ENCODE measurements at regions not wholly inside any gene's neighbourhood (a gene's known extent, or its start where the extent isn't known, plus 50 kb on each side); places are given as distances from the start of the nearest gene placed in this dataset.

GRCh38 chr6:164124986-164125385 is 710.5 kb downstream of the QKI start:
- Histone ChIP-seq H3K9ac (ENCODE audit: insufficient read depth in 1 of 2, low read depth in 2 of 2, low read length in 2 of 2) (no peak overlapping the region), H3K4me2 (ENCODE audit: insufficient read depth, low read length) (no peak overlapping the region), H3K79me2 (ENCODE audit: control insufficient read depth, insufficient read depth, low read length) (no peaks in the 10 kb centered on the region), H3K4me3 (no peak overlapping the region), H3K4me1 (replicated peaks in 1 of 2; ENCODE audit: control insufficient read depth in 2 of 2, insufficient read depth in 2 of 2, low read length in 2 of 2) (no peaks in the 10 kb centered on the region), H3K27ac (ENCODE audit: extremely low read depth, low read depth, low read length) (no peak overlapping the region), H2AFZ (ENCODE audit: low read depth, low read length) (no peak overlapping the region), H3K36me3 (ENCODE audit: control insufficient read depth, insufficient read depth, low read length) (no peaks in the 10 kb centered on the region), H3K27me3 (ENCODE audit: control insufficient read depth in 2 of 2, insufficient read depth in 2 of 2, low read length in 2 of 2) (no peaks in the 10 kb centered on the region), H3K9me1 (ENCODE audit: control insufficient read depth, insufficient read depth, low read length) (no peaks in the 10 kb centered on the region), H3K9me3 (replicated peaks; ENCODE audit: control insufficient read depth, insufficient read depth, low read depth, low read length) (no peaks in the 10 kb centered on the region), H4K20me1 (replicated peaks; ENCODE audit: control insufficient read depth, insufficient read depth, low read length) (no peaks in the 10 kb centered on the region)
- TF ChIP-seq TCF3 (CRISPR knock-in tag; IDR thresholded peaks at IDR 0.05) = no peak
- TF ChIP-seq MEIS2 (IDR thresholded peaks at IDR 0.05; ENCODE audit: partially characterized antibody) = no peak
- TF ChIP-seq KLF6 (CRISPR knock-in tag; IDR thresholded peaks at IDR 0.05; ENCODE audit: borderline replicate concordance) = no peak
- no peak for TF ChIP-seq DPF2 (IDR thresholded peaks at IDR 0.05)
- no peak for TF ChIP-seq CBX1 (IDR thresholded peaks at IDR 0.05; ENCODE audit: low read depth)
- TF ChIP-seq NFATC3 (IDR thresholded peaks at IDR 0.05) = no peak
- no peak for TF ChIP-seq ZNF79 (CRISPR knock-in tag; IDR thresholded peaks at IDR 0.05; ENCODE audit: low read depth)
- TF ChIP-seq CC2D1A (IDR thresholded peaks at IDR 0.05) = no peak
- no peak for TF ChIP-seq ZNF212 (CRISPR knock-in tag; IDR thresholded peaks at IDR 0.05)
- TF ChIP-seq E2F5 (CRISPR knock-in tag; IDR thresholded peaks at IDR 0.05) = no peak
- TF ChIP-seq BDP1 (IDR thresholded peaks at IDR 0.05; ENCODE audit: insufficient read depth, insufficient read length) = no peak
- no peak for TF ChIP-seq LCOR (CRISPR knock-in tag; IDR thresholded peaks at IDR 0.05)
- no peak for TF ChIP-seq CAMTA2 (CRISPR knock-in tag; conservative IDR thresholded peaks at IDR 0.05)
- TF ChIP-seq NFE2 (IDR thresholded peaks at IDR 0.05; ENCODE audit: low read depth) = no peak
- no peak for TF ChIP-seq ZC3H8 (IDR thresholded peaks at IDR 0.05)
- DNase-seq (ENCODE audit: extremely low read depth in 1 of 4, low spot score in 3 of 4) (no peak), FAIRE-seq (no peak), ATAC-seq (no peak)
- intact Hi-C loops (cut with micrococcal nuclease) (no loop called here), in situ Hi-C loops (cut with MboI) (no loop called here)
- no CpG with 5 or more reads among the region's 5 CpGs for WGBS (ENCODE audit: insufficient coverage, low coverage, missing lambda C conversion rate)
- no TSS peak for BruUV-seq (replicated peaks)
- POLR2A ChIA-PET = no interaction called here
- CTCF ChIA-PET (ENCODE audit: low intra/inter-chr PET ratio) = no interaction called here

Measured in K562 (cell line).